Fibroblast of lung (primary cell): ENCODE measurements at regions not wholly inside any gene's neighbourhood (a gene's known extent, or its start where the extent isn't known, plus 50 kb on each side); places are given as distances from the start of the nearest gene placed in this dataset.
A peak's percentile ranks its signal among the peaks of the same experiment; 100 is the strongest.
"Not testable (repeated sequence)": the region's sequence is repeated elsewhere in the genome, so short reads cannot be mapped to it uniquely, and the experiment has no call there.

Source experiments
- DNase-seq, 2 donors: peaks; one replicate each; pipeline versions ENCODE4 v3.0.0 to v3.0.0-alpha.2; 2010; ENCODE audit warnings: low read depth in 2 of 2
- H2AFZ ChIP-seq: 2 replicates; pipeline ENCODE4 v1.5.1; 2012; ENCODE audit warnings: low read length, control low read depth, inconsistent platforms
- H3K27ac ChIP-seq: 2 replicates; pipeline ENCODE4 v1.5.1; 2011; ENCODE audit warnings: low read length, control low read depth; ENCODE audit not compliant: insufficient read depth
- H3K27me3 ChIP-seq: 2 replicates; pipeline ENCODE4 v1.5.1; 2011; ENCODE audit warnings: mild to moderate bottlenecking, low read length; ENCODE audit not compliant: control insufficient read depth, insufficient read depth
- H3K36me3 ChIP-seq: 2 replicates; pipeline ENCODE4 v1.5.1; 2011; ENCODE audit warnings: low read length; ENCODE audit not compliant: control insufficient read depth, insufficient read depth
- H3K4me1 ChIP-seq: 2 replicates; pipeline ENCODE4 v1.5.1; 2011; ENCODE audit warnings: low read length; ENCODE audit not compliant: control insufficient read depth, insufficient read depth; ENCODE audit errors: extremely low read depth
- H3K4me2 ChIP-seq: 2 replicates; pipeline ENCODE4 v1.5.1; 2011; ENCODE audit warnings: low read length, control low read depth; ENCODE audit not compliant: insufficient read depth; ENCODE audit errors: extremely low read depth
- H3K4me3 ChIP-seq, 4 experiments: fragments of 200-600 bp in 1 of 4; sonication (generic) in 1 of 4; replicated peaks in 1 of 4; 2 replicates each; pipeline ENCODE4 v1.5.1; 2011 to 2016; ENCODE audit warnings: low read length in 4 of 4, low read depth in 3 of 4, mild to moderate bottlenecking in 3 of 4, control low read depth in 2 of 4, inconsistent platforms in 1 of 4, mixed read lengths in 1 of 4; ENCODE audit not compliant: insufficient read depth in 1 of 4; ENCODE audit errors: control extremely low read depth in 1 of 4
- H3K79me2 ChIP-seq: 2 replicates; pipeline ENCODE4 v1.5.1; 2012; ENCODE audit warnings: mild to moderate bottlenecking, low read length, inconsistent platforms; ENCODE audit not compliant: control insufficient read depth, insufficient read depth
- H3K9ac ChIP-seq: 2 replicates; pipeline ENCODE4 v1.5.1; 2011; ENCODE audit warnings: mild to moderate bottlenecking, low read length, control low read depth; ENCODE audit not compliant: insufficient read depth
- H3K9me3 ChIP-seq: 2 replicates; pipeline ENCODE4 v1.5.1; 2012; ENCODE audit warnings: low read depth, low read length; ENCODE audit not compliant: control insufficient read depth, insufficient read depth
- H4K20me1 ChIP-seq: 2 replicates; pipeline ENCODE4 v1.5.1; 2011; ENCODE audit warnings: low read length; ENCODE audit not compliant: control insufficient read depth, insufficient read depth; ENCODE audit errors: extremely low read depth
- EZH2 ChIP-seq: IDR thresholded peaks from 2 replicates; pipeline ENCODE4 v1.5.1; 2012; ENCODE audit warnings: low read length, control low read depth, mild to moderate bottlenecking; ENCODE audit errors: missing control alignments
- TF ChIP-seq, protein P1 (sequence below), 2 donors: IDR thresholded peaks in 1 of 2; conservative IDR thresholded peaks in 1 of 2; 1 replicate in 1 of 2; 2 replicates in 1 of 2; pipeline ENCODE4 v1.5.1; 2011 to 2012; ENCODE audit warnings: low read length in 2 of 2, control low read depth in 1 of 2, inconsistent platforms in 1 of 2, low read depth in 1 of 2, mild to moderate bottlenecking in 1 of 2

DNA sequence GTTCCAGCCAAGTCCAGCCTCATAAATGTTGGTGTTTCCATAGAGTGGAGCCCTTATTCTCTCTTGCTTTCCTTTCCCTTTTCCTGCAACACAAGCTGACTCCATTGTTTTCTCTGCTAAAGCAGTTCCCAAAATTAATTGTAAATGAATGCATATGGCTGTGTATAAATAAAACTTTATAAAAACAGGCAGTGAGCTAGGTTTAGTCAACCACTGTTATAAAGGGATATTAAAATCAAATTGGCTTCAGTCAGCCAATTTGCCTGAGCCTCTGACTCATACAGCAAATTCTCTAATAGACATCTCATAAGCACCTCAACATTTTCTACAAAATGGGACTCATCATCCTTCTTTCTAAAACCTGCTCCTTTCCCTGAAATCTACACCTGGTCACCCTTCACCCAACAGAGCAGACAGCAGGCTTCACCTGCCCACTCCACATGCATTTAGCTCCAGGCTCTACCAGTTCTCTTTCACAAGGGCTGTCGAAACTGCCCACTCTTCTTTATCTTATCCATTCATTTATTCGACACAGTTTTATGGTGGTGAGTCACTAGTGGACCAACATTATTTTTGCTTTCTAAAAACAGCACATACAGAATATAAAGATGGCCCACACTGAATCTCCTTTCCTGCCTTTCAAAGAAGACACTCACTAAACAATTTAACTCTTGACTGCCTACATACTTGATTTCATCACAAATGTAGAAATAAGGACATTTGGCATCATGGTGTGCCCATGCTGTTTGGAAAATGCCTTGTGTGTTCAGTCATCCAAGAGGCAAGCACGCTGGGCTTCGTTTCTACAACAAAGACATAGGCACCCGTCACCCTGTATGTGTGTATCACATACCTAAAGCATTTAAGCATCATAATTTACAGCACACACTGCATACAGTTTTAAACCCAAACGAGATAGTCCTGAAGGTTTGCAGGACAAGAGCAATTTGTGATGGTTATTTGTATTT lies 74.6 kb upstream of the C7orf33 start:
- H3K36me3 ChIP-seq, result no peaks in the 10 kb centered on the region
- no peaks in the 10 kb centered on the region for H3K9me3 ChIP-seq
- peak in 1 of 2 donors; percentile 27 for DNase-seq
- H3K27ac ChIP-seq, result no peak overlapping the region
- no peaks in the 10 kb centered on the region for H3K27me3 ChIP-seq
- no peak overlapping the region for H3K4me3 ChIP-seq
- no peak overlapping the region for H2AFZ ChIP-seq
- H3K79me2 ChIP-seq, result no peaks in the 10 kb centered on the region
- no peak overlapping the region for H3K9ac ChIP-seq
- H4K20me1 ChIP-seq, result no peaks in the 10 kb centered on the region
- no peaks in the 10 kb centered on the region for H3K4me1 ChIP-seq
- no peak for TF ChIP-seq EZH2
- TF ChIP-seq, protein P1, sequence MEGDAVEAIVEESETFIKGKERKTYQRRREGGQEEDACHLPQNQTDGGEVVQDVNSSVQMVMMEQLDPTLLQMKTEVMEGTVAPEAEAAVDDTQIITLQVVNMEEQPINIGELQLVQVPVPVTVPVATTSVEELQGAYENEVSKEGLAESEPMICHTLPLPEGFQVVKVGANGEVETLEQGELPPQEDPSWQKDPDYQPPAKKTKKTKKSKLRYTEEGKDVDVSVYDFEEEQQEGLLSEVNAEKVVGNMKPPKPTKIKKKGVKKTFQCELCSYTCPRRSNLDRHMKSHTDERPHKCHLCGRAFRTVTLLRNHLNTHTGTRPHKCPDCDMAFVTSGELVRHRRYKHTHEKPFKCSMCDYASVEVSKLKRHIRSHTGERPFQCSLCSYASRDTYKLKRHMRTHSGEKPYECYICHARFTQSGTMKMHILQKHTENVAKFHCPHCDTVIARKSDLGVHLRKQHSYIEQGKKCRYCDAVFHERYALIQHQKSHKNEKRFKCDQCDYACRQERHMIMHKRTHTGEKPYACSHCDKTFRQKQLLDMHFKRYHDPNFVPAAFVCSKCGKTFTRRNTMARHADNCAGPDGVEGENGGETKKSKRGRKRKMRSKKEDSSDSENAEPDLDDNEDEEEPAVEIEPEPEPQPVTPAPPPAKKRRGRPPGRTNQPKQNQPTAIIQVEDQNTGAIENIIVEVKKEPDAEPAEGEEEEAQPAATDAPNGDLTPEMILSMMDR (conservative IDR thresholded peaks at IDR 0.05 in 1 of 2, IDR thresholded peaks at IDR 0.05 in 1 of 2; ENCODE audit: low read depth in 1 of 2, low read length in 2 of 2), result no peak
- H3K4me2 ChIP-seq, result no peak overlapping the region

DNA sequence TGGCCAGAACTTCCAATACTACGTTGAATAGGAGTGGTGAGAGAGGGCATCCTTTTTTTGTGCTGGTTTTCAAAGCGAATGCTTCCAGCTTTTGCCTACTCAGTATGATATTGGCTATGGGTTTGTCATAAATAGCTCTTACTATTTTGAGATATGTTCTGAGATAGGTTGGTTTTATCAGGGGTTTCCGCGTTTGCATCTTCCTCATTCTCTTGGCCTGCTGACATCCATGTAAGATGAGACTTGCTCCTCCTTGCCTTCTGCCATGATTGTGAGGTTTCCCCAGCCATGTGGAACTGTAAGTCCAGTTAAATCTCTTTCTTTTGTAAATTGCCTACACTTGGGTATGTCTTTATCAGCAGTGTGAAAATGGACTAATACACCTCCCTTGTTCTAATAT lies 71.2 kb upstream of the C7orf33 start:
- not testable (repeated sequence) for H3K79me2 ChIP-seq, H3K27me3 ChIP-seq, H3K9ac ChIP-seq, H4K20me1 ChIP-seq, H3K4me1 ChIP-seq, H3K4me3 ChIP-seq, H3K27ac ChIP-seq, DNase-seq, H3K4me2 ChIP-seq, H2AFZ ChIP-seq, H3K9me3 ChIP-seq, H3K36me3 ChIP-seq

DNA sequence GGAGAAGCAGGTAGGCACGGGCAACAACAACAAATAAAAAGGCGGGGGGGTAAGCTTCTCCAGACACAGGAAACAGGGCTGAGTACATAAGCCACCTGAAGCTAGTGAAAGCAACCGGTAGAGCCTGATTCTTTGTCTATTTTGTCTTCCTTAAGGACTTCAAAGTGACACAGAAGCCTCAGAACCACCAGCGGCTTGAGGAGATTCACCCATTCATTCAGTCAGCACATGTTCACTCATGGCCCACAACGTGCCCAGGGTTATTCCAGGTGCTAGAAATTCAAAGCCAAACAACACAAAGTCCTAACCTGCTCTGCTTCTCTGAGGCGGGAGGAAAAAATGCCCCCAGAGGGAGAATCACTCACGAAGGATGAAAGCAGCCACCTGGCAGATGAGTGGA lies 69.3 kb upstream of the C7orf33 start:
- H4K20me1 ChIP-seq, result no peaks in the 10 kb centered on the region
- H3K4me2 ChIP-seq, result no peak overlapping the region
- no peaks in the 10 kb centered on the region for H3K27me3 ChIP-seq
- no peak overlapping the region for H3K27ac ChIP-seq
- no peaks in the 10 kb centered on the region for H3K4me1 ChIP-seq
- no peak overlapping the region for H2AFZ ChIP-seq
- no peaks in the 10 kb centered on the region for H3K9me3 ChIP-seq
- H3K79me2 ChIP-seq, result no peaks in the 10 kb centered on the region
- H3K36me3 ChIP-seq, result no peaks in the 10 kb centered on the region
- DNase-seq, result no peak
- no peak overlapping the region for H3K4me3 ChIP-seq
- H3K9ac ChIP-seq, result no peak overlapping the region
- TF ChIP-seq EZH2, result no peak
- TF ChIP-seq, protein P1 (conservative IDR thresholded peaks at IDR 0.05 in 1 of 2, IDR thresholded peaks at IDR 0.05 in 1 of 2; ENCODE audit: low read depth in 1 of 2, low read length in 2 of 2), result no peak
